ENCODE measurements at regions not wholly inside any gene's neighbourhood (a gene's known extent, or its start where the extent isn't known, plus 50 kb on each side); places are given as distances from the start of the nearest gene placed in this dataset.
"Not testable (repeated sequence)": the region's sequence is repeated elsewhere in the genome, so short reads cannot be mapped to it uniquely, and the experiment has no call there.

GRCh38 chr1:171397851-171398469, 84.0 kb downstream of the FMO4 start:
- H3K4me1 ChIP-seq (ENCODE audit: insufficient read depth, low read length): peaks cover under 1% of the 10 kb centered on the region; the same call in 1 of the 2 replicates
- H3K9me3 ChIP-seq (ENCODE audit: insufficient read depth, low read depth, low read length): no peaks in the 10 kb centered on the region
- no peak overlapping the region for H3K9ac ChIP-seq (ENCODE audit: low read depth, low read length)
- H3K27me3 ChIP-seq (ENCODE audit: insufficient read depth, low read length): no peaks in the 10 kb centered on the region
- H3K36me3 ChIP-seq (ENCODE audit: insufficient read depth, low read depth, low read length): no peaks in the 10 kb centered on the region
- no peak overlapping the region for H3K4me3 ChIP-seq (ENCODE audit: low read length)
- H3K27ac ChIP-seq (ENCODE audit: low read length): no peak overlapping the region

DNA sequence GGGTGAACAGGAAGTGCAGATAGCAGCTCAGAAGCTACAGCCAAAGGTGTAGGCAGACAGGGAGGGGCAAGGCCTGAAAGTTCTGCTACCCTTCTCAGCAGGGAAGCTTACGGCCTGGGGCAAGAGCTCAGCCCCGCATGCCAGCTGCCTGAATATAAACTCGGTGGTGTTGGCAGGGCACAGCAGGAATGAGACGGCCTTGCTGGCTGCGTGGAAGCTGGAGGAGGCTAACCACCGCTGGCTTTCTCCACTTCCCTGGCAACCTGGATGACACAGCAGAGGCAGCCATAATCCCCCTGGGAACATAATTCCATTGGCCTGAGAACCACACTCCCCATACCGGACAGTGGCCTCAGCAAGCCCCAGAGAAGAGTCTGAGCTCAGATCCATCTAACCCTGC, 81.9 kb upstream of the PRRC2C start:
- Histone ChIP-seq H3K36me3 (ENCODE audit: insufficient read depth, low read depth, low read length) (no peaks in the 10 kb centered on the region), H3K27me3 (ENCODE audit: insufficient read depth, low read length) (no peaks in the 10 kb centered on the region), H3K4me1 (ENCODE audit: insufficient read depth, low read length) (peaks cover 4% of the 10 kb centered on the region; the same call in 1 of the 2 replicates), H3K9me3 (ENCODE audit: insufficient read depth, low read depth, low read length) (no peaks in the 10 kb centered on the region), H3K9ac (ENCODE audit: low read depth, low read length) (no peak overlapping the region), H3K27ac (ENCODE audit: low read length) (no peak overlapping the region), H3K4me3 (ENCODE audit: low read length) (no peak overlapping the region)

- H3K36me3 ChIP-seq (ENCODE audit: insufficient read depth, low read depth, low read length): no peaks in the 10 kb centered on the region
- peaks cover 4% of the 10 kb centered on the region; the same call in 1 of the 2 replicates for H3K4me1 ChIP-seq (ENCODE audit: insufficient read depth, low read length)
- no peaks in the 10 kb centered on the region for H3K27me3 ChIP-seq (ENCODE audit: insufficient read depth, low read length)
- no peak overlapping the region for H3K4me3 ChIP-seq (ENCODE audit: low read length)
- H3K9me3 ChIP-seq (ENCODE audit: insufficient read depth, low read depth, low read length): no peaks in the 10 kb centered on the region
- H3K27ac ChIP-seq (ENCODE audit: low read length): no peak overlapping the region
- no peak overlapping the region for H3K9ac ChIP-seq (ENCODE audit: low read depth, low read length)
Measured at GRCh38 chr1:171405391-171405714, 80.0 kb upstream of the PRRC2C start.

GRCh38 chr1:171413557-171413956, 71.8 kb upstream of the PRRC2C start:
- not testable (repeated sequence) for H3K27ac ChIP-seq (ENCODE audit: low read length); H3K4me1 ChIP-seq (ENCODE audit: insufficient read depth, low read length); H3K9ac ChIP-seq (ENCODE audit: low read depth, low read length); H3K27me3 ChIP-seq (ENCODE audit: insufficient read depth, low read length); H3K9me3 ChIP-seq (ENCODE audit: insufficient read depth, low read depth, low read length); H3K4me3 ChIP-seq (ENCODE audit: low read length); H3K36me3 ChIP-seq (ENCODE audit: insufficient read depth, low read depth, low read length)

DNA sequence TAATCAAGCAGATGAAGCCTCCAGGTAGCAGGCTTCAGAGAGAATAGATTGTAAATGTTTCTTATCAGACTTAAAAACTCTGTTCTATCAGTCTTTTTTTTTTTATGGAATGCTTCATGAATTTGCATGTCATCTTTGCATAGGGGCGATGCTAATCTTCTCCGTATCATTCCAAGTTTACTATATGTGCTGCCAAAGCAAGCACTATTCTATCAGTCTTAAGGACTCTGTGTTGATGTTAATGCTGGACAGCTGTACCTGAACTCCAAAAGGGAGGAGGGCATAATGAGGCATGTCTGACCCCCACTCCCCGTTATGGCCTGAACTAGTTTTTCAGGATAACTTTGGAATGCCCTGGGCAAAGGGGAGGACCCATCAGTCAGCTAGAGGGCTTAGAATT, 66.8 kb upstream of the PRRC2C start:
- H3K9ac ChIP-seq (ENCODE audit: low read depth, low read length): no peak overlapping the region
- peaks cover 18% of the 10 kb centered on the region for H3K4me1 ChIP-seq (ENCODE audit: insufficient read depth, low read length)
- H3K9me3 ChIP-seq (ENCODE audit: insufficient read depth, low read depth, low read length): no peaks in the 10 kb centered on the region
- no peaks in the 10 kb centered on the region for H3K27me3 ChIP-seq (ENCODE audit: insufficient read depth, low read length)
- no peak overlapping the region for H3K4me3 ChIP-seq (ENCODE audit: low read length)
- no peak overlapping the region for H3K27ac ChIP-seq (ENCODE audit: low read length)
- H3K36me3 ChIP-seq (ENCODE audit: insufficient read depth, low read depth, low read length): no peaks in the 10 kb centered on the region

DNA sequence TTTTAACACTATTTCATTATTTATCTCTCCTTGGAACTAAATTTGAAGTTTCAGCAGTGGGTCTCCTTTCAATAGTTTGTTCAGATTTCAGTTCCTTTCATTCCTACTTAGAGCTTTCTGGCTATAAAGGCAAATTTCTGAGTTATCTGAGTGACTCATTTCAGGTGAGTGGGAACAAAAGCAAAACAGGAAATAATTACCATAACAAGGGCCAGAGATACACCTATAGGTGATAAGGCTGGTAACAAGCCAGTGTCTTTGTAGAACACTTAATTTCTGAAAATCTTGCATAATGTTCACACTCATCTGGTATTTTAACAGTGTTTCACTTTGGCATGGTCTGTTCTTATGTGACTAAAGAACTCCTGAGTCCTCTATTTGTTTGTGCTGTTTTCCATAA, 64.5 kb upstream of the PRRC2C start:
- Histone ChIP-seq H3K27ac (ENCODE audit: low read length) (peak overlapping the region; percentile 50), H3K9ac (ENCODE audit: low read depth, low read length) (peak overlapping the region; percentile 7; the same call in 1 of the 2 replicates), H3K4me1 (ENCODE audit: insufficient read depth, low read length) (peaks cover 21% of the 10 kb centered on the region), H3K27me3 (ENCODE audit: insufficient read depth, low read length) (no peaks in the 10 kb centered on the region), H3K36me3 (ENCODE audit: insufficient read depth, low read depth, low read length) (no peaks in the 10 kb centered on the region), H3K4me3 (ENCODE audit: low read length) (no peak overlapping the region), H3K9me3 (ENCODE audit: insufficient read depth, low read depth, low read length) (no peaks in the 10 kb centered on the region)

- Histone ChIP-seq H3K4me3 (ENCODE audit: low read length) (no peak overlapping the region), H3K4me1 (ENCODE audit: insufficient read depth, low read length) (peaks cover 21% of the 10 kb centered on the region), H3K9ac (ENCODE audit: low read depth, low read length) (peak overlapping the region; percentile 0; the same call in 1 of the 2 replicates), H3K27me3 (ENCODE audit: insufficient read depth, low read length) (no peaks in the 10 kb centered on the region), H3K9me3 (ENCODE audit: insufficient read depth, low read depth, low read length) (peaks cover 6% of the 10 kb centered on the region), H3K27ac (ENCODE audit: low read length) (peak overlapping the region; percentile 71), H3K36me3 (ENCODE audit: insufficient read depth, low read depth, low read length) (no peaks in the 10 kb centered on the region)
Measured at GRCh38 chr1:171421413-171422020, 63.8 kb upstream of the PRRC2C start.

DNA sequence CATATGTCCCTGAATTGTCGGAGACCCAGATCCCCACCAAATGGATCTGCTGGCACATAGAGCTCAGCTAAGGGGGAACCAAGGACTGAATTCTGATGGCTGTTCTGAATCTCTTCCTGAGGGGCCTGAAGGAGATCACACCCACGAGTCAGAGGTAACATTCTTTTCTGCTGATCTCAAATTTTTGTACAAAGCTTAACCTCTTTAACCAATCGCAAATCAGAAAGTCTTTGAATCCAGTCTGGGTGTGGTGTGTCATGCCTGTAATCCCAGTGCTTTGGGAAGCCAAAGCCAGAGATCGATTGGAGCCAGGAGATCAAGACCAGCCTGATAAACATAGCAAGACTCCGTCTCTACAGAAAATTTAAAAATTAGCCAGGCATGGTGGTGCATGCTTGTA, 62.8 kb upstream of the PRRC2C start:
- Histone ChIP-seq H3K4me3 (ENCODE audit: low read length) (no peak overlapping the region), H3K27ac (ENCODE audit: low read length) (no peak overlapping the region), H3K9ac (ENCODE audit: low read depth, low read length) (no peak overlapping the region), H3K9me3 (ENCODE audit: insufficient read depth, low read depth, low read length) (peaks cover 11% of the 10 kb centered on the region), H3K4me1 (ENCODE audit: insufficient read depth, low read length) (peaks cover 21% of the 10 kb centered on the region), H3K36me3 (ENCODE audit: insufficient read depth, low read depth, low read length) (no peaks in the 10 kb centered on the region), H3K27me3 (ENCODE audit: insufficient read depth, low read length) (no peaks in the 10 kb centered on the region)

- no peaks in the 10 kb centered on the region for H3K27me3 ChIP-seq (ENCODE audit: insufficient read depth, low read length)
- peaks cover 21% of the 10 kb centered on the region for H3K4me1 ChIP-seq (ENCODE audit: insufficient read depth, low read length)
- H3K9ac ChIP-seq (ENCODE audit: low read depth, low read length): no peak overlapping the region
- 0 out of 2 replicates have a peak, but pooled peaks cover 2% of the 10 kb centered on the region for H3K36me3 ChIP-seq (ENCODE audit: insufficient read depth, low read depth, low read length)
- H3K27ac ChIP-seq (ENCODE audit: low read length): no peak overlapping the region
- peaks cover 25% of the 10 kb centered on the region for H3K9me3 ChIP-seq (ENCODE audit: insufficient read depth, low read depth, low read length)
- no peak overlapping the region for H3K4me3 ChIP-seq (ENCODE audit: low read length)
Measured at GRCh38 chr1:171424494-171424893, 60.8 kb upstream of the PRRC2C start.

DNA sequence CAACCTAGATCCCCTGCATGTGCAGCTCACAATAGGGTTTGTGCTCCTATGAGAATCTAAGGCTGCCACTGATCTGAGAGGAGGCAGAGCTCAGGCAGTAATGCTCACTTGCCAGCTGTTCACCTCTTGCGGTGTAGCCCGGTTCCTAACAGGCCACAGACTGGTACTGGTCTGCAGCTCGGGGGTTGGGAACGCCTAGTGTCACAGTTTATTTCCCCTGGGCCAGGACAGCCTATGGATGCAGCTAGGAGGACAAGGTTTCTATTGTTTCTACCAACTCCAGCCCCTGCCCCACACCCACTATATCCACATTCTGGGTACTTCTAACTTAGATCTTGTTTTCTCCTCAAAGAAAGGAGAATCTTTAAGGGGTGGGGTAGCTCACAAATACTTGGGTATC, 58.7 kb upstream of the PRRC2C start:
- H3K4me3 ChIP-seq (ENCODE audit: low read length): no peak overlapping the region
- no peak overlapping the region for H3K9ac ChIP-seq (ENCODE audit: low read depth, low read length)
- 0 out of 2 replicates have a peak, but pooled peaks cover 4% of the 10 kb centered on the region for H3K36me3 ChIP-seq (ENCODE audit: insufficient read depth, low read depth, low read length)
- H3K27me3 ChIP-seq (ENCODE audit: insufficient read depth, low read length): no peaks in the 10 kb centered on the region
- H3K4me1 ChIP-seq (ENCODE audit: insufficient read depth, low read length): peaks cover 13% of the 10 kb centered on the region
- no peak overlapping the region for H3K27ac ChIP-seq (ENCODE audit: low read length)
- peaks cover 35% of the 10 kb centered on the region for H3K9me3 ChIP-seq (ENCODE audit: insufficient read depth, low read depth, low read length)

GRCh38 chr1:171427852-171428471, 57.4 kb upstream of the PRRC2C start:
- no peak overlapping the region for H3K4me3 ChIP-seq (ENCODE audit: low read length)
- H3K4me1 ChIP-seq (ENCODE audit: insufficient read depth, low read length): peaks cover 11% of the 10 kb centered on the region
- 0 out of 2 replicates have a peak, but pooled peaks cover 4% of the 10 kb centered on the region for H3K36me3 ChIP-seq (ENCODE audit: insufficient read depth, low read depth, low read length)
- no peaks in the 10 kb centered on the region for H3K27me3 ChIP-seq (ENCODE audit: insufficient read depth, low read length)
- peaks cover 35% of the 10 kb centered on the region for H3K9me3 ChIP-seq (ENCODE audit: insufficient read depth, low read depth, low read length)
- no peak overlapping the region for H3K27ac ChIP-seq (ENCODE audit: low read length)
- no peak overlapping the region for H3K9ac ChIP-seq (ENCODE audit: low read depth, low read length)

GRCh38 chr1:171429137-171429536, 56.2 kb upstream of the PRRC2C start:
- H3K27ac ChIP-seq (ENCODE audit: low read length): no peak overlapping the region
- H3K4me3 ChIP-seq (ENCODE audit: low read length): no peak overlapping the region; the same call in 1 of the 2 replicates
- peaks cover 11% of the 10 kb centered on the region for H3K4me1 ChIP-seq (ENCODE audit: insufficient read depth, low read length)

More at GRCh38 chr1:171429137-171429536, 56.2 kb upstream of the PRRC2C start:
- no peaks in the 10 kb centered on the region for H3K27me3 ChIP-seq (ENCODE audit: insufficient read depth, low read length)
- H3K9me3 ChIP-seq (ENCODE audit: insufficient read depth, low read depth, low read length): peaks cover 35% of the 10 kb centered on the region
- no peak overlapping the region for H3K9ac ChIP-seq (ENCODE audit: low read depth, low read length)
- 0 out of 2 replicates have a peak, but pooled peaks cover 4% of the 10 kb centered on the region for H3K36me3 ChIP-seq (ENCODE audit: insufficient read depth, low read depth, low read length)

Measured in iPS-20b (cell line).